GM19238 (cell line): ENCODE measurements at regions not wholly inside any gene's neighbourhood (a gene's known extent, or its start where the extent isn't known, plus 50 kb on each side); places are given as distances from the start of the nearest gene placed in this dataset.
"Not testable (repeated sequence)": the region's sequence is repeated elsewhere in the genome, so short reads cannot be mapped to it uniquely, and the experiment has no call there.

Experiments used
- DNase-seq: peaks from one replicate; pipeline ENCODE4 v3.0.0; 2011; ENCODE audit warnings: low spot score; ENCODE audit not compliant: insufficient read length

GRCh38 chr4:178955614-178956013, 1513.4 kb upstream of the AGA start:
- no peak for DNase-seq

- DNase-seq = no peak
Measured at GRCh38 chr4:178958725-178959440, 1516.6 kb upstream of the AGA start.

- no peak for DNase-seq
Measured at GRCh38 chr4:178963446-178964045, 1521.3 kb upstream of the AGA start.

GRCh38 chr4:178966644-178967043, 1524.4 kb upstream of the AGA start:
- no peak for DNase-seq

- DNase-seq = no peak
Measured at GRCh38 chr4:178970433-178971140, 1528.3 kb upstream of the AGA start.

- no peak for DNase-seq
Measured at GRCh38 chr4:178976861-178977260, 1534.6 kb upstream of the AGA start.

GRCh38 chr4:178993306-178993705, 1551.1 kb upstream of the AGA start:
- no peak for DNase-seq

GRCh38 chr4:179001918-179002317, 1559.7 kb upstream of the AGA start:
- DNase-seq = no peak

- no peak for DNase-seq
Measured at GRCh38 chr4:179007755-179008154, 1565.5 kb upstream of the AGA start.

- no peak for DNase-seq
Measured at GRCh38 chr4:179017581-179017980, 1575.3 kb upstream of the AGA start.

GRCh38 chr4:179027569-179027968, 1585.3 kb upstream of the AGA start:
- no peak for DNase-seq

- DNase-seq = no peak
Measured at GRCh38 chr4:179028321-179028720, 1586.1 kb upstream of the AGA start.

GRCh38 chr4:179029683-179030082, 1587.4 kb upstream of the AGA start:
- no peak for DNase-seq

GRCh38 chr4:179040259-179040658, 1598.0 kb upstream of the AGA start:
- no peak for DNase-seq

- no peak for DNase-seq
Measured at GRCh38 chr4:179048839-179049453, 1606.7 kb upstream of the AGA start.

- DNase-seq = no peak
Measured at GRCh38 chr4:179051206-179051605, 1609.0 kb upstream of the AGA start.

GRCh38 chr4:179059396-179059795, 1617.2 kb upstream of the AGA start:
- DNase-seq = no peak

- not testable (repeated sequence) for DNase-seq
Measured at GRCh38 chr4:179066254-179066653, 1624.0 kb upstream of the AGA start.

- no peak for DNase-seq
Measured at GRCh38 chr4:179071131-179071530, 1628.9 kb upstream of the AGA start.

- no peak for DNase-seq
Measured at GRCh38 chr4:179076865-179077264, 1634.6 kb upstream of the AGA start.

GRCh38 chr4:179095585-179096221, 1653.5 kb upstream of the AGA start:
- DNase-seq = no peak

GRCh38 chr4:179097741-179098140, 1655.5 kb upstream of the AGA start:
- DNase-seq = no peak
